HL-60 (cell line): ENCODE measurements at regions not wholly inside any gene's neighbourhood (a gene's known extent, or its start where the extent isn't known, plus 50 kb on each side); places are given as distances from the start of the nearest gene placed in this dataset.
"Not testable (repeated sequence)": the region's sequence is repeated elsewhere in the genome, so short reads cannot be mapped to it uniquely, and the experiment has no call there.

Source experiments
- CTCF ChIP-seq: IDR thresholded peaks from one replicate; pipeline ENCODE4 v1.5.1; 2011; ENCODE audit warnings: low read length, control low read depth, inconsistent platforms; ENCODE audit not compliant: insufficient read depth
- GABPA ChIP-seq: IDR thresholded peaks from 2 replicates; pipeline ENCODE4 v1.6.1; 2012; ENCODE audit warnings: low read depth
- POLR2AphosphoS5 ChIP-seq: IDR thresholded peaks from 2 replicates; pipeline ENCODE4 v1.6.1; 2012; ENCODE audit warnings: low read depth
- REST ChIP-seq: IDR thresholded peaks from 2 replicates; pipeline ENCODE4 v1.6.1; 2012; ENCODE audit warnings: low read depth; ENCODE audit not compliant: insufficient replicate concordance

GRCh38 chr16:33059654-33060421 is 134.2 kb upstream of the TP53TG3C start:
- TF ChIP-seq CTCF, POLR2AphosphoS5, REST, GABPA: not testable (repeated sequence)
